Neural cell (in vitro differentiated cells): ENCODE measurements at regions not wholly inside any gene's neighbourhood (a gene's known extent, or its start where the extent isn't known, plus 50 kb on each side); places are given as distances from the start of the nearest gene placed in this dataset.
"Not testable (repeated sequence)": the region's sequence is repeated elsewhere in the genome, so short reads cannot be mapped to it uniquely, and the experiment has no call there.

Source experiments
- H2AFZ ChIP-seq: fragments of 200-600, 300-800 bp; sonication (generic), shearing (Covaris generic); 2 replicates; pipeline ENCODE4 v1.6.0; 2014; ENCODE audit warnings: low read depth, mild to moderate bottlenecking, antibody characterized with exemption, low read length, moderate library complexity
- H3F3A ChIP-seq: fragments of 200-600 bp; shearing (Covaris generic); 2 replicates; pipeline ENCODE4 v1.6.1; 2016; ENCODE audit warnings: mild to moderate bottlenecking, moderate library complexity, mixed read lengths, antibody characterized with exemption, low read length; ENCODE audit not compliant: insufficient read depth, poor library complexity, severe bottlenecking
- H3K27ac ChIP-seq: fragments of 200-600, 300-800 bp; sonication (generic), shearing (Covaris generic); 2 replicates; pipeline ENCODE4 v1.5.1; 2014; ENCODE audit warnings: mild to moderate bottlenecking, low read length, moderate library complexity
- H3K27me3 ChIP-seq: fragments of 300-800, 200-600 bp; sonication (generic), shearing (Covaris generic); 2 replicates; pipeline ENCODE4 v1.6.0; 2014; ENCODE audit warnings: mild to moderate bottlenecking, low read depth, low read length, moderate library complexity; ENCODE audit not compliant: insufficient read depth
- H3K36me3 ChIP-seq: fragments of 300-800, 200-600 bp; sonication (generic), shearing (Covaris generic); 2 replicates; pipeline ENCODE4 v1.5.1; 2014; ENCODE audit warnings: mild to moderate bottlenecking, antibody characterized with exemption, low read length, moderate library complexity; ENCODE audit not compliant: insufficient read depth
- H3K4me2 ChIP-seq: fragments of 300-800, 200-600 bp; sonication (generic), shearing (Covaris generic); 2 replicates; pipeline ENCODE4 v1.6.0; 2014; ENCODE audit warnings: mild to moderate bottlenecking, low read length
- H3K4me3 ChIP-seq: fragments of 300-800, 200-600 bp; sonication (generic), shearing (Covaris generic); 2 replicates; pipeline ENCODE4 v1.5.1; 2014; ENCODE audit warnings: mild to moderate bottlenecking, low read length, moderate library complexity
- H3K79me2 ChIP-seq: fragments of 200-600 bp; shearing (Covaris generic); replicated peaks from 2 replicates; pipeline ENCODE4 v1.6.0; 2014; ENCODE audit warnings: mild to moderate bottlenecking, low read length, moderate library complexity; ENCODE audit not compliant: insufficient read depth
- H3K9ac ChIP-seq: fragments of 300-800, 200-600 bp; sonication (generic), shearing (Covaris generic); 2 replicates; pipeline ENCODE4 v1.6.1; 2016; ENCODE audit warnings: mild to moderate bottlenecking, low read length, mixed read lengths
- H3K9me2 ChIP-seq: fragments of 200-600 bp; shearing (Covaris generic); 2 replicates; pipeline ENCODE4 v1.6.1; 2016; ENCODE audit warnings: mild to moderate bottlenecking, low read length, mixed read lengths; ENCODE audit not compliant: insufficient read depth
- H3K9me3 ChIP-seq: fragments of 200-600, 300-800 bp; sonication (generic), shearing (Covaris generic); 2 replicates; pipeline ENCODE4 v1.6.1; 2016; ENCODE audit warnings: mild to moderate bottlenecking, mixed run types, low read length, moderate library complexity, mixed read lengths
- H4K20me1 ChIP-seq: fragments of 200-600 bp; shearing (Covaris generic); 2 replicates; pipeline ENCODE4 v1.6.1; 2016; ENCODE audit warnings: mild to moderate bottlenecking, mixed run types; ENCODE audit not compliant: insufficient read depth
- CTCF ChIP-seq: fragments of 450-650 bp; IDR thresholded peaks from 2 replicates; pipeline ENCODE4 v1.5.1; 2014; ENCODE audit warnings: antibody characterized with exemption, mild to moderate bottlenecking, moderate library complexity; ENCODE audit not compliant: poor library complexity, severe bottlenecking
- EP300 ChIP-seq: fragments of 450-650 bp; conservative IDR thresholded peaks from 2 replicates; pipeline ENCODE4 v1.6.1; 2014; ENCODE audit warnings: antibody characterized with exemption, mild to moderate bottlenecking, moderate library complexity; ENCODE audit not compliant: poor library complexity, severe bottlenecking
- EZH2 ChIP-seq: fragments of 200-600, 300-800 bp; shearing (Covaris generic), sonication (generic); IDR thresholded peaks from 2 replicates; pipeline ENCODE4 v1.6.1; 2014; ENCODE audit warnings: antibody characterized with exemption, low read length, borderline replicate concordance, mild to moderate bottlenecking; ENCODE audit not compliant: insufficient read depth, poor library complexity, severe bottlenecking
- MXI1 ChIP-seq: fragments of 450-650 bp; conservative IDR thresholded peaks from 2 replicates; pipeline ENCODE4 v1.6.1; 2014; ENCODE audit warnings: antibody characterized with exemption, mild to moderate bottlenecking; ENCODE audit not compliant: poor library complexity, severe bottlenecking
- POLR2AphosphoS5 ChIP-seq: IDR thresholded peaks from 2 replicates; pipeline ENCODE4 v1.6.1; 2012
- RAD21 ChIP-seq: fragments of 450-650 bp; conservative IDR thresholded peaks from 2 replicates; pipeline ENCODE4 v1.6.1; 2014; ENCODE audit warnings: antibody characterized with exemption, mild to moderate bottlenecking, moderate library complexity
- REST ChIP-seq: IDR thresholded peaks from 2 replicates; pipeline ENCODE4 v1.6.1; 2012; ENCODE audit warnings: borderline replicate concordance
- SMC3 ChIP-seq: fragments of 450-650 bp; conservative IDR thresholded peaks from 2 replicates; pipeline ENCODE4 v1.6.1; 2014; ENCODE audit warnings: antibody characterized with exemption, mild to moderate bottlenecking, moderate library complexity; ENCODE audit not compliant: poor library complexity
- TAF1 ChIP-seq: IDR thresholded peaks from 2 replicates; pipeline ENCODE4 v1.6.1; 2012; ENCODE audit warnings: low read depth

- Histone ChIP-seq H3K9me3 (no peaks in the 10 kb centered on the region), H3K9ac (no peak overlapping the region), H3K9me2 (no peaks in the 10 kb centered on the region), H3K79me2 (no peaks in the 10 kb centered on the region), H2AFZ (no peak overlapping the region), H3K4me3 (no peak overlapping the region), H3K27me3 (no peaks in the 10 kb centered on the region), H3K4me2 (no peak overlapping the region), H3K27ac (no peak overlapping the region), H3K36me3 (no peaks in the 10 kb centered on the region), H3F3A (no peaks in the 10 kb centered on the region), H4K20me1 (no peaks in the 10 kb centered on the region)
- no peak for TF ChIP-seq POLR2AphosphoS5
- no peak for TF ChIP-seq RAD21
- TF ChIP-seq TAF1 = no peak
Observed at GRCh38 chr18:75840131-75840530, 412.6 kb upstream of the SMIM21 start.

GRCh38 chr18:75839686-75840085 is 412.2 kb upstream of the SMIM21 start:
- H3F3A ChIP-seq, H3K4me2 ChIP-seq, H3K9me2 ChIP-seq, H3K27me3 ChIP-seq, H4K20me1 ChIP-seq, H3K9me3 ChIP-seq, H3K27ac ChIP-seq, H3K36me3 ChIP-seq, H3K4me3 ChIP-seq, H3K9ac ChIP-seq, H3K79me2 ChIP-seq, H2AFZ ChIP-seq: not testable (repeated sequence)

- Histone ChIP-seq H3K4me2 (no peak overlapping the region), H3K9ac (no peak overlapping the region), H3K27me3 (no peaks in the 10 kb centered on the region), H3F3A (no peaks in the 10 kb centered on the region), H3K9me3 (no peaks in the 10 kb centered on the region), H3K9me2 (no peaks in the 10 kb centered on the region), H2AFZ (no peak overlapping the region), H3K79me2 (no peaks in the 10 kb centered on the region), H3K4me3 (no peak overlapping the region), H3K36me3 (no peaks in the 10 kb centered on the region), H4K20me1 (no peaks in the 10 kb centered on the region), H3K27ac (no peak overlapping the region)
- TF ChIP-seq CTCF = no peak
- TF ChIP-seq EZH2 = no peak
- TF ChIP-seq SMC3 = no peak
- TF ChIP-seq EP300 = no peak
- no peak for TF ChIP-seq MXI1
- TF ChIP-seq REST = no peak
- TF ChIP-seq RAD21 = no peak
- no peak for TF ChIP-seq TAF1
- no peak for TF ChIP-seq POLR2AphosphoS5
Observed at GRCh38 chr18:75839041-75839440, 411.5 kb upstream of the SMIM21 start.
